ENCODE measurements at regions not wholly inside any gene's neighbourhood (a gene's known extent, or its start where the extent isn't known, plus 50 kb on each side); places are given as distances from the start of the nearest gene placed in this dataset.

GRCh38 chr2:207472343-207473048, 57.3 kb upstream of the CREB1 start:
- TF ChIP-seq GATA2 (IDR thresholded peaks at IDR 0.05; ENCODE audit: low read depth, low read length), result no peak
- no peak for TF ChIP-seq GATA3 (IDR thresholded peaks at IDR 0.05; ENCODE audit: low read depth, low read length)
